SU-DHL-6 (cell line): ENCODE measurements at regions not wholly inside any gene's neighbourhood (a gene's known extent, or its start where the extent isn't known, plus 50 kb on each side); places are given as distances from the start of the nearest gene placed in this dataset.

Experiments
- H2AFZ ChIP-seq: fragments of 200-600 bp; sonication (generic); 2 replicates; pipeline ENCODE4 v1.6.1; 2014; ENCODE audit warnings: low read depth, mild to moderate bottlenecking, moderate library complexity, mixed read lengths, antibody characterized with exemption, low read length; ENCODE audit not compliant: severe bottlenecking
- H3F3A ChIP-seq: fragments of 200-600 bp; shearing (Covaris generic); 2 replicates; pipeline ENCODE4 v1.6.0; 2016; ENCODE audit warnings: antibody characterized with exemption, mild to moderate bottlenecking; ENCODE audit not compliant: insufficient read depth
- H3K27ac ChIP-seq: fragments of 200-600 bp; sonication (generic); 2 replicates; pipeline ENCODE4 v1.5.1; 2016; ENCODE audit warnings: low read depth, mild to moderate bottlenecking, low read length, moderate library complexity, mixed read lengths
- H3K27me3 ChIP-seq: fragments of 200-600 bp; sonication (generic), shearing (Covaris generic); 2 replicates; pipeline ENCODE4 v1.6.0; 2014; ENCODE audit warnings: mild to moderate bottlenecking, low read length
- H3K36me3 ChIP-seq: fragments of 200-600 bp; sonication (generic); 2 replicates; pipeline ENCODE4 v1.6.1; 2014; ENCODE audit warnings: mild to moderate bottlenecking, low read length, mixed read lengths
- H3K4me2 ChIP-seq: fragments of 300-600, 200-600 bp; shearing (Covaris generic), sonication (generic); 2 replicates; pipeline ENCODE4 v1.6.0; 2014; ENCODE audit warnings: low read length, low read depth, mild to moderate bottlenecking; ENCODE audit not compliant: poor library complexity, severe bottlenecking
- H3K4me3 ChIP-seq: fragments of 200-600 bp; sonication (generic); 2 replicates; pipeline ENCODE4 v1.5.1; 2014; ENCODE audit warnings: antibody characterized with exemption, low read length, mild to moderate bottlenecking, mixed read lengths; ENCODE audit not compliant: insufficient read depth, poor library complexity, severe bottlenecking
- H3K79me2 ChIP-seq: fragments of 200-600 bp; sonication (generic); 2 replicates; pipeline ENCODE4 v1.6.1; 2014; ENCODE audit warnings: mild to moderate bottlenecking, low read length, moderate library complexity; ENCODE audit not compliant: insufficient read depth
- H3K9ac ChIP-seq: fragments of 200-600 bp; sonication (generic); 2 replicates; pipeline ENCODE4 v1.7.0; 2014; ENCODE audit warnings: mild to moderate bottlenecking, low read length
- H3K9me2 ChIP-seq: fragments of 200-600 bp; sonication (generic); replicated peaks from 2 replicates; pipeline ENCODE4 v1.6.1; 2014; ENCODE audit warnings: low read length; ENCODE audit not compliant: insufficient read depth
- H3K9me3 ChIP-seq: fragments of 200-600 bp; sonication (generic); 2 replicates; pipeline ENCODE4 v1.6.1; 2014; ENCODE audit warnings: low read length, mixed read lengths; ENCODE audit not compliant: insufficient read depth
- H4K20me1 ChIP-seq: fragments of 200-600 bp; sonication (generic); 2 replicates; pipeline ENCODE4 v1.6.1; 2014; ENCODE audit warnings: low read depth, mild to moderate bottlenecking, antibody characterized with exemption, low read length, moderate library complexity, mixed read lengths
- CTCF ChIP-seq: fragments of 200-600 bp; sonication (generic); IDR thresholded peaks from one replicate; pipeline ENCODE4 v1.5.1; 2017; ENCODE audit warnings: antibody characterized with exemption, mild to moderate bottlenecking, low read length, moderate library complexity; ENCODE audit not compliant: insufficient read depth, poor library complexity, severe bottlenecking
- EZH2phosphoT487 ChIP-seq: fragments of 200-600 bp; sonication (generic), shearing (Covaris generic); conservative IDR thresholded peaks from 2 replicates; pipeline ENCODE4 v1.6.1; 2018; ENCODE audit warnings: mild to moderate bottlenecking, antibody characterized with exemption, low read length, moderate library complexity, mixed read lengths

DNA sequence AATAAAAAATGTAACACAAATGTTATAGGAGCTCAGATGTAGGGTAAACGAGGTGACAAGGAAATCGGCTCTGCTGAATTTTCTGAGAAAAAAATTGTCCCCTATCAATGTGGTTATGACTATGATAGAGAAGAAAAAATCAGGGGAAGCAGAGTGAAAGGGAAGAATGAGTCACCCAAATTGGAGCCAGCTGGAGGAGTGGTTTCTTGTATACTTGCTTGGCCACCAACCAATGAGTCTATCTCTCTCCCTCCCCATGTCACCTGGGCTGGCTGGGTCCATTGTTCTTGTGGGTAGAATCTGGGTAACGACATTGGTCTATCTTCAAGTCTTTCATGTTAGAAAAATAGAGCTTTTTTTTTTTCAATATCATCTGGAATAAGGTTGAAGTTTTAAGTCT is 196.6 kb upstream of the FLRT2 start:
- Histone ChIP-seq H3K9ac (no peak overlapping the region), H3K4me2 (no peak overlapping the region)
- TF ChIP-seq CTCF: no peak
- no peak for TF ChIP-seq EZH2phosphoT487

DNA sequence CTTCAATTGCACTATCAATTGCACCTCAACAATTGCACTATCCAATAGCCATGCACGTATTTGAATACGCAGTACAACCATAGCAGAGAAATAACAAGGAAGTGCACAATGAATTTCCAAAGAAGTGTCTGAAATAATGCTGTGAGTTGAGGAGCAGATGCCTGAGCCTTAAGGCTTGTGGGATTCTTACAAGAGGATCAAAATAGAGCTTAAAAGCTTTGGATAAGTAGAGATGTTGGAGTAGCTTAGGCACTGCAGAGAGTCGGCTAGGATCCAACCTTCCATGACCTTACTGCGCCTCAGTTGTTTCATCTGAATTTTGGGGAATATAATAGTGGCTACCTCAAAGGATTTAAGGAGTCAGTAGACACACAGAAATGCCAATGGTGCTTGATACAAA is 196.1 kb upstream of the FLRT2 start:
- no peak overlapping the region for H3K4me2 ChIP-seq
- no peaks in the 10 kb centered on the region for H3K79me2 ChIP-seq
- no peaks in the 10 kb centered on the region for H3F3A ChIP-seq
- no peaks in the 10 kb centered on the region for H3K36me3 ChIP-seq
- H3K9me3 ChIP-seq: no peaks in the 10 kb centered on the region
- H3K27ac ChIP-seq: no peak overlapping the region
- no peaks in the 10 kb centered on the region for H4K20me1 ChIP-seq
- no peaks in the 10 kb centered on the region for H3K27me3 ChIP-seq
- H2AFZ ChIP-seq: no peak overlapping the region
- no peak overlapping the region for H3K9ac ChIP-seq
- H3K4me3 ChIP-seq: no peak overlapping the region
- H3K9me2 ChIP-seq: no peaks in the 10 kb centered on the region
- TF ChIP-seq EZH2phosphoT487 (no peak), CTCF (no peak)

More for the DNA sequence above, 196.6 kb upstream of the FLRT2 start:
- no peaks in the 10 kb centered on the region for H4K20me1 ChIP-seq
- H3K27ac ChIP-seq: no peak overlapping the region
- H2AFZ ChIP-seq: no peak overlapping the region
- H3K79me2 ChIP-seq: no peaks in the 10 kb centered on the region
- no peaks in the 10 kb centered on the region for H3K9me2 ChIP-seq
- H3K27me3 ChIP-seq: no peaks in the 10 kb centered on the region
- no peaks in the 10 kb centered on the region for H3F3A ChIP-seq
- no peaks in the 10 kb centered on the region for H3K9me3 ChIP-seq
- H3K4me3 ChIP-seq: no peak overlapping the region
- H3K36me3 ChIP-seq: no peaks in the 10 kb centered on the region

DNA sequence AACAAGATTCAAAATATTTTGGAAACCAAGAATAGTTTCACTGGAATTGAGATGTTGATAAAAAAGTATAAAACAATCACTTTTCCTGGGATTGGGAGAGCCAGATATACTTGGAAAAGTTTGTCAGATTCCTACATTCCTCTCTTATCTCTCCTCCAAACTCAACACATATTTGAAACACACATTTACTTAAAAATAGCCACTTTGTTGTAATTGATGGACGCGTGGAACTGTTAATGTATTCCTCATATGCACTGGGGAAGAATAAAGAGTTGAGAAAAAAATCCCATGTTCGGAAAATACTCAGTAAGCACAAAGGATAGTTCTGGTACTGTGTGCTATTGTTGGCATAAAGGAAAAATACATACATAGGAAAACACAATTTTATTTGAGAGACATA is 195.6 kb upstream of the FLRT2 start:
- Histone ChIP-seq H3K36me3 (no peaks in the 10 kb centered on the region), H3K79me2 (no peaks in the 10 kb centered on the region), H2AFZ (no peak overlapping the region), H3K4me3 (no peak overlapping the region), H3K9me3 (no peaks in the 10 kb centered on the region), H4K20me1 (no peaks in the 10 kb centered on the region), H3K4me2 (no peak overlapping the region), H3K9me2 (no peaks in the 10 kb centered on the region), H3K27me3 (no peaks in the 10 kb centered on the region), H3K27ac (no peak overlapping the region), H3K9ac (no peak overlapping the region), H3F3A (no peaks in the 10 kb centered on the region)
- TF ChIP-seq CTCF (no peak), EZH2phosphoT487 (no peak)

DNA sequence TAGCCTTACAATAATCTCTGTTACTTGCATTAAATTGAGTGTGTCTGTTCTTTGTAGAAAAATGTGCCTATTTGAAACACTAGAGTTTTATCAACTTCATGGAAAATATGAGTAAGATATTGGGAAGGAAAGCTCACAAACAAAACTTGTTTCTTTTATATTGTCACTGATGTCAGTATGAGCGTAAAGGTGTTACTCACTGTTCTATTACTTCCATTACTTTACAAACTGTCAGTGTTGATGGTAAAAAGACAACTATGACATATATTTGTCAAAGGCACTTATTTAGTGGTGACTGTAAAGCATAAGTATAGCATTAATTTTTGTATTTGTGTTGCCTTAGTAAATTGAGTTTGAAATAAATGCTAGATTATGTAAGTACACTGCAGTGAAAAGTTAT is 193.7 kb upstream of the FLRT2 start:
- Histone ChIP-seq H4K20me1 (no peaks in the 10 kb centered on the region), H3K27ac (no peak overlapping the region), H3K4me2 (no peak overlapping the region), H3K36me3 (no peaks in the 10 kb centered on the region), H3K9me3 (no peaks in the 10 kb centered on the region), H3K27me3 (no peaks in the 10 kb centered on the region), H3K4me3 (no peak overlapping the region), H3K79me2 (no peaks in the 10 kb centered on the region), H3F3A (no peaks in the 10 kb centered on the region), H2AFZ (no peak overlapping the region), H3K9me2 (no peaks in the 10 kb centered on the region), H3K9ac (no peak overlapping the region)
- TF ChIP-seq CTCF: no peak
- no peak for TF ChIP-seq EZH2phosphoT487
